GM23248 (cell line): ENCODE measurements at regions not wholly inside any gene's neighbourhood (a gene's known extent, or its start where the extent isn't known, plus 50 kb on each side); places are given as distances from the start of the nearest gene placed in this dataset.

ENCODE experiments used
- EZH2 ChIP-seq: fragments of 200-600 bp; sonication (generic); IDR thresholded peaks from 2 replicates; pipeline ENCODE4 v1.6.1; 2018; ENCODE audit warnings: antibody characterized with exemption, mild to moderate bottlenecking; ENCODE audit not compliant: insufficient read depth, poor library complexity, severe bottlenecking
- EZH2phosphoT487 ChIP-seq: fragments of 200-600 bp; sonication (generic); IDR thresholded peaks from 2 replicates; pipeline ENCODE4 v1.6.1; 2018; ENCODE audit warnings: antibody characterized with exemption, moderate library complexity, mild to moderate bottlenecking, low read depth; ENCODE audit not compliant: insufficient read depth

GRCh38 chr3:95002438-95003046 lies 939.7 kb downstream of the NSUN3 start:
- no peak for TF ChIP-seq EZH2phosphoT487
- no peak for TF ChIP-seq EZH2
